Trophoblast cell (in vitro differentiated cells and primary cell): ENCODE measurements at regions not wholly inside any gene's neighbourhood (a gene's known extent, or its start where the extent isn't known, plus 50 kb on each side); places are given as distances from the start of the nearest gene placed in this dataset.

ENCODE experiments used
- DNase-seq, 2 donors: peaks; one replicate each; pipeline ENCODE4 v3.0.0-alpha.2; 2016
- H2AFZ ChIP-seq: 2 replicates; pipeline ENCODE4 v1.6.1; 2013; ENCODE audit warnings: low read length, moderate library complexity, mild to moderate bottlenecking; ENCODE audit not compliant: insufficient read depth, poor library complexity
- H2AK5ac ChIP-seq: 2 replicates; pipeline ENCODE4 v1.6.1; 2013; ENCODE audit warnings: mild to moderate bottlenecking, low read length
- H2BK120ac ChIP-seq: 2 replicates; pipeline ENCODE4 v1.6.1; 2013; ENCODE audit warnings: low read length, mild to moderate bottlenecking, moderate library complexity; ENCODE audit not compliant: insufficient read depth, poor library complexity
- H2BK12ac ChIP-seq: 2 replicates; pipeline ENCODE4 v1.6.1; 2013; ENCODE audit warnings: mild to moderate bottlenecking, low read length, moderate library complexity
- H2BK5ac ChIP-seq: 2 replicates; pipeline ENCODE4 v1.6.1; 2013; ENCODE audit warnings: low read length, low read depth, moderate library complexity, mild to moderate bottlenecking; ENCODE audit not compliant: poor library complexity
- H3K14ac ChIP-seq: 2 replicates; pipeline ENCODE4 v1.6.1; 2013; ENCODE audit warnings: mild to moderate bottlenecking, low read length
- H3K18ac ChIP-seq: 2 replicates; pipeline ENCODE4 v1.6.1; 2013; ENCODE audit warnings: mild to moderate bottlenecking, low read length
- H3K23ac ChIP-seq: 2 replicates; pipeline ENCODE4 v1.6.1; 2013; ENCODE audit warnings: low read length
- H3K27ac ChIP-seq: 2 replicates; pipeline ENCODE4 v1.5.1; 2013; ENCODE audit warnings: low read depth, mild to moderate bottlenecking, inconsistent platforms, low read length, moderate library complexity
- H3K27me3 ChIP-seq: 2 replicates; pipeline ENCODE4 v1.6.1; 2013; ENCODE audit warnings: inconsistent platforms, mild to moderate bottlenecking, low read length, moderate library complexity; ENCODE audit not compliant: insufficient read depth
- H3K36me3 ChIP-seq, 2 experiments: 1 replicate in 1 of 2; 2 replicates in 1 of 2; pipeline ENCODE4 v1.6.1; 2013; ENCODE audit warnings: low read length in 2 of 2, mild to moderate bottlenecking in 2 of 2, moderate library complexity in 1 of 2; ENCODE audit not compliant: insufficient read depth in 2 of 2, control insufficient read depth in 1 of 2
- H3K4ac ChIP-seq: 2 replicates; pipeline ENCODE4 v1.6.1; 2013; ENCODE audit warnings: low read depth, mild to moderate bottlenecking, low read length, moderate library complexity
- H3K4me1 ChIP-seq, 2 experiments: 1 replicate in 1 of 2; 2 replicates in 1 of 2; pipeline ENCODE4 v1.6.1; 2013; ENCODE audit warnings: low read length in 2 of 2, mild to moderate bottlenecking in 2 of 2, moderate library complexity in 1 of 2; ENCODE audit not compliant: insufficient read depth in 2 of 2, control insufficient read depth in 1 of 2
- H3K4me2 ChIP-seq: 2 replicates; pipeline ENCODE4 v1.6.1; 2013; ENCODE audit warnings: inconsistent platforms, mild to moderate bottlenecking, low read length, moderate library complexity
- H3K4me3 ChIP-seq: 2 replicates; pipeline ENCODE4 v1.5.1; 2013; ENCODE audit warnings: mild to moderate bottlenecking, low read depth, low read length, inconsistent platforms
- H3K79me1 ChIP-seq: one replicate; pipeline ENCODE4 v1.6.1; 2013; ENCODE audit warnings: low read length
- H3K79me2 ChIP-seq: 2 replicates; pipeline ENCODE4 v1.6.1; 2013; ENCODE audit warnings: low read length, mild to moderate bottlenecking; ENCODE audit not compliant: control insufficient read depth, insufficient read depth, poor library complexity
- H3K9ac ChIP-seq: 2 replicates; pipeline ENCODE4 v1.6.1; 2013; ENCODE audit warnings: mild to moderate bottlenecking, low read length
- H3K9me3 ChIP-seq: 2 replicates; pipeline ENCODE4 v1.6.1; 2013; ENCODE audit warnings: low read depth, mild to moderate bottlenecking, control low read depth, inconsistent platforms, low read length; ENCODE audit not compliant: insufficient read depth
- H4K12ac ChIP-seq: 2 replicates; pipeline ENCODE4 v1.6.1; 2013; ENCODE audit warnings: low read depth, mild to moderate bottlenecking, low read length, moderate library complexity
- H4K8ac ChIP-seq: 2 replicates; pipeline ENCODE4 v1.6.1; 2013; ENCODE audit warnings: low read depth, mild to moderate bottlenecking, low read length, moderate library complexity
- H4K91ac ChIP-seq: one replicate; pipeline ENCODE4 v1.6.1; 2013; ENCODE audit warnings: low read depth, mild to moderate bottlenecking, low read length, moderate library complexity
- WGBS: extraction: QIAGEN DNeasy Blood & Tissue Kit; methylation state at CpG from one replicate; pipeline ENCODE4 v1.1.7; 2013; ENCODE audit warnings: missing lambda C conversion rate; ENCODE audit not compliant: insufficient read length, insufficient coverage; ENCODE audit errors: extremely low coverage; 5-methylcytosine and 5-hydroxymethylcytosine counted together

GRCh38 chr18:75871596-75871995, 444.1 kb upstream of the SMIM21 start:
- Histone ChIP-seq H3K79me1 (peaks cover 4% of the 10 kb centered on the region), H2BK120ac (no peak overlapping the region), H3K9ac (no peak overlapping the region), H2AFZ (no peak overlapping the region), H4K91ac (no peak overlapping the region), H3K9me3 (peaks cover 2% of the 10 kb centered on the region), H2BK12ac (no peak overlapping the region), H2BK5ac (no peak overlapping the region), H3K4me2 (no peak overlapping the region), H3K27ac (no peak overlapping the region), H3K27me3 (no peaks in the 10 kb centered on the region), H3K79me2 (no peaks in the 10 kb centered on the region), H3K4me1 (peaks cover 3 to 6% of the 10 kb centered on the region in 2 experiments), H2AK5ac (no peak overlapping the region), H3K4ac (no peak overlapping the region), H4K12ac (no peak overlapping the region), H3K14ac (no peak overlapping the region), H3K36me3 (no peaks in the 10 kb centered on the region), H3K4me3 (no peak overlapping the region), H3K18ac (no peak overlapping the region), H3K23ac (no peak overlapping the region), H4K8ac (no peak overlapping the region)
- DNase-seq: no peak
- no CpG with 5 or more reads among the region's 3 CpGs for WGBS

- Histone ChIP-seq H3K36me3 (no peaks in the 10 kb centered on the region), H3K79me1 (peaks cover 4% of the 10 kb centered on the region)
- WGBS: no CpG with 5 or more reads among the region's 1 CpG
These were observed 441.7 kb upstream of the SMIM21 start for GRCh38 chr18:75869162-75869561.

GRCh38 chr18:75868031-75868430, 440.5 kb upstream of the SMIM21 start:
- Histone ChIP-seq H3K4ac (no peak overlapping the region), H3K18ac (no peak overlapping the region), H3K4me3 (no peak overlapping the region), H2AK5ac (no peak overlapping the region), H3K79me1 (peaks cover 4% of the 10 kb centered on the region), H3K36me3 (no peaks in the 10 kb centered on the region), H3K27ac (no peak overlapping the region), H4K91ac (no peak overlapping the region), H3K23ac (no peak overlapping the region), H2AFZ (no peak overlapping the region), H3K9ac (no peak overlapping the region), H3K79me2 (no peaks in the 10 kb centered on the region), H2BK12ac (no peak overlapping the region), H3K4me1 (peaks cover 3 to 6% of the 10 kb centered on the region in 2 experiments), H2BK5ac (no peak overlapping the region), H3K4me2 (no peak overlapping the region), H4K8ac (no peak overlapping the region), H3K9me3 (no peaks in the 10 kb centered on the region), H3K27me3 (no peaks in the 10 kb centered on the region), H3K14ac (no peak overlapping the region), H4K12ac (no peak overlapping the region), H2BK120ac (no peak overlapping the region)
- no peak for DNase-seq
- WGBS: no CpG with 5 or more reads among the region's 9 CpGs

More at GRCh38 chr18:75869162-75869561, 441.7 kb upstream of the SMIM21 start:
- H2BK5ac ChIP-seq: no peak overlapping the region
- peaks cover 3 to 6% of the 10 kb centered on the region in 2 experiments for H3K4me1 ChIP-seq
- H3K18ac ChIP-seq: no peak overlapping the region
- H2AFZ ChIP-seq: no peak overlapping the region
- no peak overlapping the region for H2BK120ac ChIP-seq
- no peak overlapping the region for H3K23ac ChIP-seq
- no peak overlapping the region for H4K8ac ChIP-seq
- no peak overlapping the region for H3K4me3 ChIP-seq
- H3K9me3 ChIP-seq: no peaks in the 10 kb centered on the region
- no peak overlapping the region for H3K14ac ChIP-seq
- no peak overlapping the region for H3K9ac ChIP-seq
- peak in 1 of 2 donors; percentile 15 for DNase-seq
- no peaks in the 10 kb centered on the region for H3K79me2 ChIP-seq
- no peaks in the 10 kb centered on the region for H3K27me3 ChIP-seq
- no peak overlapping the region for H2BK12ac ChIP-seq
- H4K12ac ChIP-seq: no peak overlapping the region
- no peak overlapping the region for H3K4me2 ChIP-seq
- no peak overlapping the region for H2AK5ac ChIP-seq
- H4K91ac ChIP-seq: no peak overlapping the region
- no peak overlapping the region for H3K4ac ChIP-seq
- no peak overlapping the region for H3K27ac ChIP-seq

GRCh38 chr18:75865639-75866038, 438.1 kb upstream of the SMIM21 start:
- Histone ChIP-seq H2AFZ (no peak overlapping the region), H4K12ac (no peak overlapping the region), H4K8ac (no peak overlapping the region), H3K9ac (no peak overlapping the region), H3K4me3 (no peak overlapping the region), H3K79me2 (no peaks in the 10 kb centered on the region), H2BK120ac (no peak overlapping the region), H3K79me1 (peaks cover 4% of the 10 kb centered on the region), H3K4ac (no peak overlapping the region), H3K14ac (no peak overlapping the region), H3K36me3 (no peaks in the 10 kb centered on the region), H3K4me1 (peaks cover 3 to 6% of the 10 kb centered on the region in 2 experiments), H3K18ac (no peak overlapping the region), H3K27me3 (no peaks in the 10 kb centered on the region), H3K4me2 (no peak overlapping the region), H3K9me3 (no peaks in the 10 kb centered on the region), H2AK5ac (no peak overlapping the region), H2BK5ac (no peak overlapping the region), H4K91ac (no peak overlapping the region), H3K27ac (no peak overlapping the region), H3K23ac (no peak overlapping the region), H2BK12ac (no peak overlapping the region)
- no CpG with 5 or more reads among the region's 6 CpGs for WGBS
- no peak for DNase-seq
